OCI-LY1 (cell line): ENCODE measurements at regions not wholly inside any gene's neighbourhood (a gene's known extent, or its start where the extent isn't known, plus 50 kb on each side); places are given as distances from the start of the nearest gene placed in this dataset.

Experiments
- EZH2 ChIP-seq: fragments of 200-600 bp; sonication (generic), shearing (Covaris generic); IDR thresholded peaks from 2 replicates; pipeline ENCODE4 v1.8.0; 2017; ENCODE audit warnings: borderline replicate concordance, mixed run types, mild to moderate bottlenecking, antibody characterized with exemption, low read length, moderate library complexity, mixed read lengths
- TF ChIP-seq, protein P1 (sequence below): fragments of 200-600 bp; sonication (generic), shearing (Covaris generic); IDR thresholded peaks from 2 replicates; pipeline ENCODE4 v1.5.1; 2017; ENCODE audit warnings: mild to moderate bottlenecking, antibody characterized with exemption, low read length, moderate library complexity, mixed read lengths

- no peak for TF ChIP-seq EZH2
- TF ChIP-seq, protein P1, sequence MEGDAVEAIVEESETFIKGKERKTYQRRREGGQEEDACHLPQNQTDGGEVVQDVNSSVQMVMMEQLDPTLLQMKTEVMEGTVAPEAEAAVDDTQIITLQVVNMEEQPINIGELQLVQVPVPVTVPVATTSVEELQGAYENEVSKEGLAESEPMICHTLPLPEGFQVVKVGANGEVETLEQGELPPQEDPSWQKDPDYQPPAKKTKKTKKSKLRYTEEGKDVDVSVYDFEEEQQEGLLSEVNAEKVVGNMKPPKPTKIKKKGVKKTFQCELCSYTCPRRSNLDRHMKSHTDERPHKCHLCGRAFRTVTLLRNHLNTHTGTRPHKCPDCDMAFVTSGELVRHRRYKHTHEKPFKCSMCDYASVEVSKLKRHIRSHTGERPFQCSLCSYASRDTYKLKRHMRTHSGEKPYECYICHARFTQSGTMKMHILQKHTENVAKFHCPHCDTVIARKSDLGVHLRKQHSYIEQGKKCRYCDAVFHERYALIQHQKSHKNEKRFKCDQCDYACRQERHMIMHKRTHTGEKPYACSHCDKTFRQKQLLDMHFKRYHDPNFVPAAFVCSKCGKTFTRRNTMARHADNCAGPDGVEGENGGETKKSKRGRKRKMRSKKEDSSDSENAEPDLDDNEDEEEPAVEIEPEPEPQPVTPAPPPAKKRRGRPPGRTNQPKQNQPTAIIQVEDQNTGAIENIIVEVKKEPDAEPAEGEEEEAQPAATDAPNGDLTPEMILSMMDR = no peak
Measured at GRCh38 chr6:156406688-156407087, 370.5 kb upstream of the ARID1B start.
